Osteocyte (in vitro differentiated cells): ENCODE measurements at regions not wholly inside any gene's neighbourhood (a gene's known extent, or its start where the extent isn't known, plus 50 kb on each side); places are given as distances from the start of the nearest gene placed in this dataset.
"Not testable (repeated sequence)": the region's sequence is repeated elsewhere in the genome, so short reads cannot be mapped to it uniquely, and the experiment has no call there.

ENCODE experiments used
- DNase-seq: peaks from one replicate; pipeline ENCODE4 v3.0.0; 2021; ENCODE audit warnings: mixed read lengths; ENCODE audit not compliant: unreplicated experiment; ENCODE audit errors: extremely low spot score
- H3K27ac Mint-ChIP-seq: one replicate; pipeline ENCODE4 v1.8.0; 2021; ENCODE audit warnings: mild to moderate bottlenecking, mixed read lengths; ENCODE audit not compliant: unreplicated experiment
- H3K27me3 Mint-ChIP-seq: one replicate; pipeline ENCODE4 v1.8.0; 2021; ENCODE audit warnings: mixed read lengths; ENCODE audit not compliant: unreplicated experiment
- H3K36me3 Mint-ChIP-seq: one replicate; pipeline ENCODE4 v1.8.0; 2021; ENCODE audit warnings: mixed read lengths; ENCODE audit not compliant: unreplicated experiment
- H3K4me1 Mint-ChIP-seq: one replicate; pipeline ENCODE4 v1.8.0; 2021; ENCODE audit warnings: mixed read lengths; ENCODE audit not compliant: unreplicated experiment
- H3K4me3 Mint-ChIP-seq: one replicate; pipeline ENCODE4 v1.8.0; 2021; ENCODE audit warnings: mild to moderate bottlenecking, moderate library complexity, mixed read lengths; ENCODE audit not compliant: unreplicated experiment
- H3K9me3 Mint-ChIP-seq: one replicate; pipeline ENCODE4 v1.8.0; 2021; ENCODE audit warnings: mixed read lengths; ENCODE audit not compliant: unreplicated experiment
- TF ChIP-seq, protein P1 (sequence below): fragments of 200-600 bp; sonication (generic); IDR thresholded peaks from 2 replicates; pipeline ENCODE4 v1.5.0; 2021; ENCODE audit warnings: antibody characterized with exemption, mild to moderate bottlenecking, moderate library complexity

GRCh38 chr11:134856056-134856971 lies 444.3 kb upstream of the B3GAT1 start:
- peak; percentile 65 for DNase-seq
- peaks cover 14% of the 10 kb centered on the region for H3K27me3 Mint-ChIP-seq
- TF ChIP-seq, protein P1, sequence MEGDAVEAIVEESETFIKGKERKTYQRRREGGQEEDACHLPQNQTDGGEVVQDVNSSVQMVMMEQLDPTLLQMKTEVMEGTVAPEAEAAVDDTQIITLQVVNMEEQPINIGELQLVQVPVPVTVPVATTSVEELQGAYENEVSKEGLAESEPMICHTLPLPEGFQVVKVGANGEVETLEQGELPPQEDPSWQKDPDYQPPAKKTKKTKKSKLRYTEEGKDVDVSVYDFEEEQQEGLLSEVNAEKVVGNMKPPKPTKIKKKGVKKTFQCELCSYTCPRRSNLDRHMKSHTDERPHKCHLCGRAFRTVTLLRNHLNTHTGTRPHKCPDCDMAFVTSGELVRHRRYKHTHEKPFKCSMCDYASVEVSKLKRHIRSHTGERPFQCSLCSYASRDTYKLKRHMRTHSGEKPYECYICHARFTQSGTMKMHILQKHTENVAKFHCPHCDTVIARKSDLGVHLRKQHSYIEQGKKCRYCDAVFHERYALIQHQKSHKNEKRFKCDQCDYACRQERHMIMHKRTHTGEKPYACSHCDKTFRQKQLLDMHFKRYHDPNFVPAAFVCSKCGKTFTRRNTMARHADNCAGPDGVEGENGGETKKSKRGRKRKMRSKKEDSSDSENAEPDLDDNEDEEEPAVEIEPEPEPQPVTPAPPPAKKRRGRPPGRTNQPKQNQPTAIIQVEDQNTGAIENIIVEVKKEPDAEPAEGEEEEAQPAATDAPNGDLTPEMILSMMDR = no peak
- H3K27ac Mint-ChIP-seq = no peak overlapping the region
- H3K4me3 Mint-ChIP-seq = no peak overlapping the region
- H3K36me3 Mint-ChIP-seq = no peaks in the 10 kb centered on the region
- peaks cover 2% of the 10 kb centered on the region for H3K9me3 Mint-ChIP-seq
- H3K4me1 Mint-ChIP-seq = peaks cover 1% of the 10 kb centered on the region

DNA sequence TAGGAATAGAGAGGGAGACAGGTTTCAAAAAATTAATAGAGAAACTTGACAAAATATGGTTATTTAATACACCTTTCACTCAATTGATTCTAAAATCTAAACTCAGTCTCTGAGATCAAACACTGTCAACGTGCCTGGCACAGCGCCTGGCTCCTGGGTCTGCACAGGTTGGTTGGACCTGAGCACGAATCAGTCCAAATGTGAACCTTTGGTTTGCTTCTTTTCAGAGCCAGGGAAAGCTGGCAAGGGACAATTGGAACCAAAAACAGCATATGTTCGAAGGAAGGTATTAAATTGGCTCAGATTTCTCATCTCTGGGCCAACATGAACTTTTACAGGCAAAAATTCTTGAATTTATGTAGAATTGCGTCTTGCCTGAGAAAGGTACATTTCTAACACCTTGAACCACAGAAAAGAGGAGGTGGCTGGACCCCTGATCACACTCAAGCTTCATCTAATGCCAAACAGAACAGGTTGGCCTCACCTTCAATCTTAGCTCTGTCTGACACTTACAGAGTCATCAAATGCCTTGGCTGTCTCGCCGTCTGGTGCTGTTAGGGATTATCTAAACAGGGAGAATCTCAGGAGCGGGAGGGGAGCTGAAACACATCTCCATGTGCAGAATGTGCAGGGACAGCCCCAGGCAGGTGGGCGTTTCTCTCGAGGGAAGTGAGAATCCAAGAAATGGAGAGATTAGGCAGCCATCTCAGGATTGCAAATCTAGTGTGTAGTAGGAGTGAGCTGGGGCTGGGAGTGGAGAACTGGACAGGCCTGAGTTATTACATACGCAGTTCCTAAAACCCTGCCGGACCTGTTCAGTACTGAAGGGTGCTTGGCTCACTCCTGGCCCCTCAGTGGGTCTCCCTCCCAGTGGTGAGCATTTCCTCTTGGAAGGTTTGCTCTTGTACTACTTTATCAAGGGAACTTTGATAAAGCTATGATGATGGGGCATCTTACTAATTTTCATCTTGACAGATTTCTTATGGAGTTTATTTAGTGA lies 442.2 kb upstream of the B3GAT1 start:
- H3K27ac Mint-ChIP-seq = no peak overlapping the region
- no peaks in the 10 kb centered on the region for H3K4me1 Mint-ChIP-seq
- TF ChIP-seq, protein P1 = no peak
- peak; percentile 72 for DNase-seq
- H3K36me3 Mint-ChIP-seq = no peaks in the 10 kb centered on the region
- H3K27me3 Mint-ChIP-seq = peaks cover 6% of the 10 kb centered on the region
- no peaks in the 10 kb centered on the region for H3K9me3 Mint-ChIP-seq
- no peak overlapping the region for H3K4me3 Mint-ChIP-seq

DNA sequence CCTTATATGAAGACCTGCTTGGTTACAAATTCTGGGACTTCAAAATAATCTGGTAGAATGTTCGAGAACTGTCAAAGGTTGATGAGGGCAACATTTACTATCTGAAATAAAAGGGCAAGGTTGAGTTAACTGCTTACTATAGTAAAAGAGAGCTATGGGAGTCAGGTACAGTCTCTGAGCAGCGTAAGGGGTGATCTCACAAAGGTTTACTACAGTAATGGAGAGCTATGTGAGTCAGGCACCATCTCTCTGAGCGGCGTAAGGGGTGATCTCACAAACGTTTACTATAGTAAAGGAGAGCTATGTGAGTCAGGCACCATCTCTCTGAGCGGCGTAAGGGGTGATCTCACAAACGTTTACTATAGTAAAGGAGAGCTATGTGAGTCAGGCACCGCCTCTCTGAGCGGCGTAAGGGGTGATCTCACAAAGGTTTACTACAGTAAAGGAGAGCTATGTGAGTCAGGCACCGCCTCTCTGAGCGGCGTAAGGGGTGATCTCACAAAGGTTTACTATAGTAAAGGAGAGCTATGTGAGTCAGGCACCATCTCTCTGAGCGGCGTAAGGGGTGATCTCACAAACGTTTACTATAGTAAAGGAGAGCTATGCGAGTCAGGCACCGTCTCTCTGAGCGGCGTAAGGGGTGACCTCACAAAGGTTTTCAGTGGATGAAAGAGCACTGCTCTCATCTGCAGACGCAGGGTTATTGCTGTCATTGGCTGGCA lies 439.6 kb upstream of the B3GAT1 start:
- not testable (repeated sequence) for H3K9me3 Mint-ChIP-seq, H3K36me3 Mint-ChIP-seq, H3K27ac Mint-ChIP-seq, H3K27me3 Mint-ChIP-seq, H3K4me1 Mint-ChIP-seq, H3K4me3 Mint-ChIP-seq
- DNase-seq = peak; percentile 66

- no peak overlapping the region for H3K27ac Mint-ChIP-seq
- TF ChIP-seq, protein P1 = no peak
- peaks cover 5% of the 10 kb centered on the region for H3K27me3 Mint-ChIP-seq
- H3K4me3 Mint-ChIP-seq = no peak overlapping the region
- H3K4me1 Mint-ChIP-seq = no peaks in the 10 kb centered on the region
- DNase-seq = no peak
- no peaks in the 10 kb centered on the region for H3K36me3 Mint-ChIP-seq
- H3K9me3 Mint-ChIP-seq = no peaks in the 10 kb centered on the region
Measured at GRCh38 chr11:134850566-134850965, 438.5 kb upstream of the B3GAT1 start.

GRCh38 chr11:134849833-134850232 lies 437.8 kb upstream of the B3GAT1 start:
- TF ChIP-seq, protein P1 = no peak
- H3K27ac Mint-ChIP-seq = no peak overlapping the region
- no peak for DNase-seq
- no peaks in the 10 kb centered on the region for H3K4me1 Mint-ChIP-seq
- no peaks in the 10 kb centered on the region for H3K9me3 Mint-ChIP-seq
- no peak overlapping the region for H3K4me3 Mint-ChIP-seq
- peaks cover 3% of the 10 kb centered on the region for H3K27me3 Mint-ChIP-seq
- no peaks in the 10 kb centered on the region for H3K36me3 Mint-ChIP-seq
